Erythroblast (primary cell): ENCODE measurements at regions not wholly inside any gene's neighbourhood (a gene's known extent, or its start where the extent isn't known, plus 50 kb on each side); places are given as distances from the start of the nearest gene placed in this dataset.

ENCODE experiments used
- GATA1 ChIP-seq: IDR thresholded peaks from 2 replicates; pipeline ENCODE4 v1.6.1; 2011; ENCODE audit warnings: low read depth, mild to moderate bottlenecking, control low read depth, low read length, moderate library complexity
- POLR2A ChIP-seq: IDR thresholded peaks from 2 replicates; pipeline ENCODE4 v1.6.1; 2011; ENCODE audit warnings: mild to moderate bottlenecking, low read length

GRCh38 chr7:69389216-69389615, 209.1 kb upstream of the AUTS2 start:
- TF ChIP-seq POLR2A = no peak
- no peak for TF ChIP-seq GATA1
